HepG2 (cell line): ENCODE measurements at regions not wholly inside any gene's neighbourhood (a gene's known extent, or its start where the extent isn't known, plus 50 kb on each side); places are given as distances from the start of the nearest gene placed in this dataset.

Source experiments
- ATAC-seq: fragments of 200-7000 bp; cut with Tn5 transposase; 3 replicates; pipeline ENCODE4 v1.9.1; 2020; ENCODE audit warnings: mild to moderate bottlenecking, moderate library complexity
- BruUV-seq: library from RNA; stranded (reverse); fragments of 400-500 nt; replicated peaks from 2 replicates; lab custom pipeline; 2021; lab: Mats Ljungman, UMichigan
- CTCF ChIA-PET: fragments of 300-600 bp; formaldehyde crosslinking; extraction: SDS; loops from one replicate; lab custom pipeline; 2021; ENCODE audit warnings: low total read pairs, inconsistent platforms, low intra/inter-chr PET ratio; lab: Yijun Ruan, JAX
- POLR2A ChIA-PET: fragments of 350-600 bp; sonication (Branson Sonifier 250); formaldehyde crosslinking; loops from one replicate; lab custom pipeline; 2020; ENCODE audit warnings: antibody characterized with exemption, inconsistent platforms; lab: Yijun Ruan, JAX
- DNase-seq: peaks from one replicate; pipeline ENCODE4 v3.0.0-alpha.2; 2015; ENCODE audit warnings: low spot score
- FAIRE-seq: peaks from 3 replicates; lab custom pipeline; 2011; peaks lifted over from hg19 to GRCh38; lab: Jason Lieb, UNC
- H2AFZ ChIP-seq: one replicate; pipeline ENCODE4 v1.6.1; 2011; ENCODE audit warnings: low read length, inconsistent platforms
- H3K27ac ChIP-seq: fragments of 300-600 bp; 3 replicates; pipeline ENCODE4 v1.8.0; 2011; ENCODE audit warnings: mixed run types, mild to moderate bottlenecking, mixed read lengths, low read length, inconsistent platforms; ENCODE audit not compliant: insufficient read depth; ENCODE audit errors: extremely low read length
- H3K27me3 ChIP-seq, 2 experiments: fragments of 200-600 bp in 1 of 2; 2 replicates in 1 of 2; 3 replicates in 1 of 2; pipeline versions ENCODE4 v1.6.0 to v1.8.0; 2011; ENCODE audit warnings: low read length in 2 of 2, mild to moderate bottlenecking in 2 of 2, moderate library complexity in 2 of 2, inconsistent platforms in 1 of 2; ENCODE audit not compliant: insufficient read depth in 2 of 2, control insufficient read depth in 1 of 2
- H3K36me3 ChIP-seq, 2 experiments: fragments of 200-600 bp in 1 of 2; replicated peaks in 1 of 2; 2 replicates in 1 of 2; 3 replicates in 1 of 2; pipeline versions ENCODE4 v1.5.1 to v1.8.0; 2011; ENCODE audit warnings: low read length in 2 of 2, inconsistent platforms in 1 of 2; ENCODE audit not compliant: insufficient read depth in 2 of 2, control insufficient read depth in 1 of 2
- H3K4me1 ChIP-seq: 2 replicates; pipeline ENCODE4 v1.5.1; 2012; ENCODE audit warnings: low read length, inconsistent platforms; ENCODE audit not compliant: insufficient read depth
- H3K4me2 ChIP-seq: 2 replicates; pipeline ENCODE4 v1.6.0; 2011; ENCODE audit warnings: low read depth, low read length, inconsistent platforms
- H3K4me3 ChIP-seq, 3 experiments: fragments of 200-600 bp in 1 of 3; sonication (generic), shearing (Covaris generic) in 1 of 3; replicated peaks in 1 of 3; 2 replicates each; pipeline ENCODE4 v1.5.1; 2011 to 2016; ENCODE audit warnings: low read length in 3 of 3, inconsistent platforms in 2 of 3, low read depth in 2 of 3, mild to moderate bottlenecking in 2 of 3, control low read depth in 1 of 3, mixed read lengths in 1 of 3; ENCODE audit not compliant: insufficient read depth in 1 of 3
- H3K79me2 ChIP-seq: one replicate; pipeline ENCODE4 v1.6.1; 2011; ENCODE audit warnings: low read length, inconsistent platforms; ENCODE audit not compliant: insufficient read depth
- H3K9ac ChIP-seq: 2 replicates; pipeline ENCODE4 v1.6.0; 2011; ENCODE audit warnings: mild to moderate bottlenecking, low read depth, low read length, inconsistent platforms; ENCODE audit not compliant: insufficient read depth
- H3K9me3 ChIP-seq: 2 replicates; pipeline ENCODE4 v1.5.1; 2012; ENCODE audit warnings: mild to moderate bottlenecking, low read length
- H4K20me1 ChIP-seq: 2 replicates; pipeline ENCODE4 v1.6.0; 2011; ENCODE audit warnings: inconsistent platforms, mild to moderate bottlenecking, low read length, moderate library complexity; ENCODE audit not compliant: insufficient read depth
- ATF3 ChIP-seq: sonication (generic); formaldehyde crosslinking; IDR thresholded peaks from 2 replicates; pipeline ENCODE4 v1.4.0; 2020; ENCODE audit warnings: missing genetic modification reagents
- CHD2 ChIP-seq: IDR thresholded peaks from 2 replicates; pipeline ENCODE4 v1.6.1; 2011; ENCODE audit warnings: low read depth, low read length, improper control_type of control experiment
- GATA4 ChIP-seq: sonication (generic); IDR thresholded peaks from 2 replicates; pipeline ENCODE4 v1.6.1; 2016; ENCODE audit warnings: antibody characterized with exemption, low read depth, borderline replicate concordance
- HNRNPLL ChIP-seq: fragments of 200-400 bp; formaldehyde crosslinking; IDR thresholded peaks from 2 replicates; pipeline ENCODE4 v1.6.1; 2017; ENCODE audit warnings: mild to moderate bottlenecking, low read depth, low read length; ENCODE audit not compliant: poor library complexity, severe bottlenecking
- IKZF1 ChIP-seq: fragments of 450-650 bp; IDR thresholded peaks from 2 replicates; pipeline ENCODE4 v1.7.1; 2016
- NBN ChIP-seq: fragments of 450-650 bp; conservative IDR thresholded peaks from 2 replicates; pipeline ENCODE4 v1.6.1; 2017
- RBM22 ChIP-seq: fragments of 200-400 bp; formaldehyde crosslinking; optimal IDR thresholded peaks from 2 replicates; pipeline ENCODE3; 2017; ENCODE audit warnings: mild to moderate bottlenecking, low read length, moderate library complexity
- SATB2 ChIP-seq: sonication (generic); formaldehyde crosslinking; IDR thresholded peaks from 2 replicates; pipeline ENCODE4 v1.5.0; 2020; ENCODE audit warnings: missing genetic modification reagents
- TRIM22 ChIP-seq: fragments of 450-650 bp; IDR thresholded peaks from 2 replicates; pipeline ENCODE4 v1.6.1; 2017
- XRCC5 ChIP-seq: fragments of 200-400 bp; formaldehyde crosslinking; optimal IDR thresholded peaks from 2 replicates; pipeline ENCODE3; 2017; ENCODE audit warnings: mild to moderate bottlenecking, low read length
- ZFP36 ChIP-seq: fragments of 150-350 bp; IDR thresholded peaks from 2 replicates; pipeline ENCODE4 v1.6.1; 2018; ENCODE audit warnings: borderline replicate concordance, low read length, low read depth; ENCODE audit not compliant: partially characterized antibody
- ZFX ChIP-seq: sonication (generic); formaldehyde crosslinking; IDR thresholded peaks from 2 replicates; pipeline ENCODE4 v1.4.0; 2020; ENCODE audit warnings: mild to moderate bottlenecking, low read depth, missing genetic modification reagents, moderate library complexity
- ZKSCAN8 ChIP-seq: IDR thresholded peaks from 2 replicates; pipeline ENCODE4 v1.6.1; 2016; ENCODE audit warnings: borderline replicate concordance, missing genetic modification reagents, missing compliant biosample characterization
- ZNF275 ChIP-seq: sonication (generic); formaldehyde crosslinking; IDR thresholded peaks from 2 replicates; pipeline ENCODE4 v1.8.0; 2022; ENCODE audit warnings: missing genetic modification reagents, mild to moderate bottlenecking, inconsistent platforms, borderline replicate concordance
- ZNF605 ChIP-seq: sonication (generic); formaldehyde crosslinking; IDR thresholded peaks from 2 replicates; pipeline ENCODE4 v1.8.0; 2022; ENCODE audit warnings: mild to moderate bottlenecking, missing genetic modification reagents
- ZSCAN9 ChIP-seq: IDR thresholded peaks from 2 replicates; pipeline ENCODE4 v1.6.1; 2016; ENCODE audit warnings: borderline replicate concordance
- WGBS: methylation state at CpG from one replicate; pipeline ENCODE4 v1.1.6; 2017; ENCODE audit warnings: low lambda C conversion rate; 5-methylcytosine and 5-hydroxymethylcytosine counted together
- in situ Hi-C: cut with HindIII; loops from 2 replicates; pipeline ENCODE4 v1.10.0; 2017; ENCODE audit warnings: low pct_unique_long_range_greater_than_20kb; ENCODE audit not compliant: extremely low pct_ligation_motif_present
- intact Hi-C: fragments of 100-400 bp; cut with micrococcal nuclease; formaldehyde crosslinking; loops from one replicate; pipeline ENCODE4 v1.10.0; 2022; ENCODE audit not compliant: unreplicated experiment

- ChIA-PET POLR2A (no interaction called here), CTCF (no interaction called here)
- Histone ChIP-seq H3K27ac (no peak overlapping the region), H3K79me2 (no peaks in the 10 kb centered on the region), H3K4me1 (no peaks in the 10 kb centered on the region), H3K4me2 (no peak overlapping the region), H3K27me3 (no peaks in the 10 kb centered on the region), H3K9ac (no peak overlapping the region), H3K36me3 (no peaks in the 10 kb centered on the region), H2AFZ (no peak overlapping the region), H3K9me3 (no peaks in the 10 kb centered on the region), H4K20me1 (no peaks in the 10 kb centered on the region), H3K4me3 (no peak overlapping the region)
- FAIRE-seq, result no peak
- in situ Hi-C loops, result no loop called here
- DNase-seq, result no peak
- intact Hi-C loops, result no loop called here
- WGBS, result 1% methylated on average over 4 of the region's 4 CpGs
- no peak for ATAC-seq
- BruUV-seq, result no TSS peak
- TF ChIP-seq HNRNPLL (no peak), IKZF1 (no peak), GATA4 (no peak), SATB2 (CRISPR knock-in tag) (no peak), ZFP36 (no peak)
Measured at GRCh38 chrX:78517124-78517523, 142.0 kb downstream of the RTL3 start.

- ChIA-PET POLR2A (no interaction called here), CTCF (no interaction called here)
- no peak overlapping the region for H3K27ac ChIP-seq
- no peaks in the 10 kb centered on the region for H3K36me3 ChIP-seq
- no peaks in the 10 kb centered on the region for H3K4me1 ChIP-seq
- no peak overlapping the region for H3K4me3 ChIP-seq
- no peak for ATAC-seq
- no peaks in the 10 kb centered on the region for H3K9me3 ChIP-seq
- H2AFZ ChIP-seq, result no peak overlapping the region
- in situ Hi-C loops, result no loop called here
- no peak for DNase-seq
- intact Hi-C loops, result no loop called here
- H3K27me3 ChIP-seq, result no peaks in the 10 kb centered on the region
- H3K9ac ChIP-seq, result no peak overlapping the region
- no peaks in the 10 kb centered on the region for H4K20me1 ChIP-seq
- no peak for FAIRE-seq
- no peaks in the 10 kb centered on the region for H3K79me2 ChIP-seq
- no peak overlapping the region for H3K4me2 ChIP-seq
- no TSS peak for BruUV-seq
- no peak for TF ChIP-seq ZNF275 (CRISPR knock-in tag)
- TF ChIP-seq ZNF605 (CRISPR knock-in tag), result no peak
- no peak for TF ChIP-seq NBN
- no peak for TF ChIP-seq RBM22
- no peak for TF ChIP-seq TRIM22
- no peak for TF ChIP-seq ZKSCAN8 (CRISPR knock-in tag)
- no peak for TF ChIP-seq ZSCAN9 (CRISPR knock-in tag)
- no peak for TF ChIP-seq ZFX (CRISPR knock-in tag)
- no peak for TF ChIP-seq CHD2
- no peak for TF ChIP-seq ATF3 (CRISPR knock-in tag)
- no peak for TF ChIP-seq XRCC5
Measured at GRCh38 chrX:78514852-78515251, 144.3 kb downstream of the RTL3 start.
